ENCODE measurements at regions not wholly inside any gene's neighbourhood (a gene's known extent, or its start where the extent isn't known, plus 50 kb on each side); places are given as distances from the start of the nearest gene placed in this dataset.

- TF ChIP-seq SKIL (CRISPR knock-in tag; IDR thresholded peaks at IDR 0.05; ENCODE audit: borderline replicate concordance) (no peak), RERE (CRISPR knock-in tag; IDR thresholded peaks at IDR 0.05; ENCODE audit: low read depth) (no peak), NR2F6 (IDR thresholded peaks at IDR 0.05) (0 out of 2 replicates have a peak, but pooled peaks have one; percentile 25), NR2F6 (CRISPR knock-in tag; IDR thresholded peaks at IDR 0.05) (0 out of 2 replicates have a peak, but pooled peaks have one; percentile 23), KLF12 (CRISPR knock-in tag; IDR thresholded peaks at IDR 0.05; ENCODE audit: borderline replicate concordance) (no peak), ZBTB21 (CRISPR knock-in tag; IDR thresholded peaks at IDR 0.05) (no peak), ATAD3A (CRISPR knock-in tag; IDR thresholded peaks at IDR 0.05) (no peak), SOX13 (IDR thresholded peaks at IDR 0.05) (no peak), SOX13 (CRISPR knock-in tag; conservative IDR thresholded peaks at IDR 0.05 in 1 of 2, IDR thresholded peaks at IDR 0.05 in 1 of 2) (peak in 1 of 2 experiments; percentile 9; a peak in 1 of 4 replicates)
Measured at GRCh38 chr3:98977520-98977919, 76.0 kb upstream of the DCBLD2 start (continued).

Data from HepG2 (cell line).